ENCODE measurements at regions not wholly inside any gene's neighbourhood (a gene's known extent, or its start where the extent isn't known, plus 50 kb on each side); places are given as distances from the start of the nearest gene placed in this dataset.
"Not testable (repeated sequence)": the region's sequence is repeated elsewhere in the genome, so short reads cannot be mapped to it uniquely, and the experiment has no call there.

DNA sequence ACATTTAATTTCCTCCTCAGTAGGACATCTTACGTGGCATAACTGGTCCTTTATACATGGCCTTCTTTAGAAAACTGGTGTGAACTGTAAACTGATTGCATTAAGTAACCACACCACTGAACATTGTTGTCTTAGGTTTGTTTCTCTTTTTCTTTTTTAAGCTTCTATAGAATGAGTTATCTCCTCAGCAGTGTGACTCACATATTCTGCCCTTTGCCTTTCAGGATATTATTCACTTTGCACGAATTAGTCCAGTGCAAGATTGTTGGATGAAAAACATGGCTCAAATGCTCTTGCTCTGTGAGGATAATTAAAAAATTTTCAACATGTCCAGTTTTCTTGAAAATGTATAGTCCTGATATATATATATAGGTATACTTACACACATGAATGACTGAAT lies 147.6 kb downstream of the KBTBD8 start:
- FAIRE-seq, result no peak
- DNase-seq (ENCODE audit: insufficient read length, low spot score), result no peak

DNA sequence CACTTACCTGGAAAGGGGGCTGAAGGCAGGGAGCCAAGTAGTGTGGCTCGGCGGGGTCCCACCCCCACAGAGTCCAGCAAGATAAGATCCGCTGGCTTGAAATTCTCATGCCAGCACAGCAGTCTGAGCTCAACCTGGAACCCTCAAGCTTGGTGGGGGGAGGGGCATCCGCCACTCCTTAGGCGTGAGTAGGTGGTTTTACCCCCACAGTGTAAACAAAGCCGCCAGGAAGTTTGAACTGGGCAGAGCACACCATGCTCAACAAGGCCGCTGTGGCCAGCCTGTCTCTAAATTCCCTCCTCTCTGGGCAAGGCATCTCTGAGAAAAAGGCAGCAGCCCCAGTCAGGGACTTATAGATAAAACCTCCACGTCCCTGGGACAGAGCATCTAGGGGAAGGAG lies 156.3 kb downstream of the KBTBD8 start:
- DNase-seq (ENCODE audit: insufficient read length, low spot score) (no peak), FAIRE-seq (no peak)

DNA sequence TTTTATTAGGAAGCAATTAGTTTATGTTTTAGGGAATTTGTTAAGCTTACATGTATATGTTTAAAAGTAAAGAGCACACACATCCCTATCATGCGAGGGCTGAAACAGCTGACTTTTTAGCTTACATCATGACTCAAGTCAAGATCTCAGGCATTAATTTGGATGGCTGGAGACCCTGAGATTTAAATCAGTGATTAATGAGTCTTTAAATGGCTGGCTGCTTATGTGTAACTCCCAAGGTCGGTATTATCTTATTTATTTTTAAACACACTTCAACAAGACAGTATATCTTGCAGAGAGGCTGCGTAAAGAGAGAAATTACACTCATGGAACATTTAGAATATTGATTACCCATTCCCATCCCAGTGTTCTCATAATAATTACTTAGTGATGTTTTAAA lies 169.4 kb downstream of the KBTBD8 start:
- no peak for FAIRE-seq
- no peak for DNase-seq (ENCODE audit: insufficient read length, low spot score)

DNA sequence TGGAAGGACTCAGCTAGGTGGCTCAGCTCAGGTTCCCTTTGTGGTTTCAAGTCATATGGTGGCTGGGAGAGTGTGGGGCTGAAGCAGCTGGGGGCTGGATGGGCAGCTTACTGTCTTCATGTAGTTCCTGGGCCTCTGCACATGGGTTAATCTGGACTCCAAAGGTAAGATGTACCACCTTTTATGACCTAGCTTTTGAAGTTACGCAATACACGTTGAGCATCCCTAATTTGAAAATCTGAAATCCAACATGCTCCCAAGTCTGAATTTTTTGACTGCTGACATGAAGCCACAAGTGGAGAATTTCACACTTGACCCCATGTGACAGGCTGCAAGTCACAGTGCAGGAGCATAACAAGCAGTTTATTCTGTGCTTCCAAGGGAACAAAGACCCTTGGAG lies 173.7 kb downstream of the KBTBD8 start:
- no peak for DNase-seq (ENCODE audit: insufficient read length, low spot score)

DNA sequence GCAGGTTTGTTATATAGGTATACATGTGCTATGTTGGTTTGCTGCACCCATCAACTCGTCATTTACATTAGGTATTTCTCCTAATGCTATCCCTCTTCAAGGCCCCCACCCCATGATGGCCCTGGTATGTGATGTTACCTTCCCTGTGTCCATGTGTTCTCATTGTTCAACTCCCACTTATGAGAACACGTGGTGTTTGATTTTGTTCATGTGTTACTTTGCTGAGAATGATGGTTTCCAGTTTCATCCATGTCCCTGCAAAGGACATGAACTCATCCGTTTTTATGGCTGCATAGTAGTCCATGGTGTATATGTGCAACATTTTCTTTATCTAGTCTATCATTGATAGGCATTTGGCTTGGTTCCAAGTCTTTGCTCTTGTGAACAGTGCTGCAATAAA lies 175.0 kb downstream of the KBTBD8 start:
- not testable (repeated sequence) for FAIRE-seq; DNase-seq (ENCODE audit: insufficient read length, low spot score)

More for the DNA sequence above, 173.7 kb downstream of the KBTBD8 start:
- no peak for FAIRE-seq

- FAIRE-seq (no peak), DNase-seq (ENCODE audit: insufficient read length, low spot score) (no peak)
Observed at GRCh38 chr3:67176396-67176795, 178.3 kb downstream of the KBTBD8 start.

GRCh38 chr3:67192466-67192865 lies 194.4 kb downstream of the KBTBD8 start:
- DNase-seq (ENCODE audit: insufficient read length, low spot score) (no peak), FAIRE-seq (no peak)

GRCh38 chr3:67196677-67197076 lies 198.6 kb downstream of the KBTBD8 start:
- DNase-seq (ENCODE audit: insufficient read length, low spot score) (no peak), FAIRE-seq (no peak)

DNA sequence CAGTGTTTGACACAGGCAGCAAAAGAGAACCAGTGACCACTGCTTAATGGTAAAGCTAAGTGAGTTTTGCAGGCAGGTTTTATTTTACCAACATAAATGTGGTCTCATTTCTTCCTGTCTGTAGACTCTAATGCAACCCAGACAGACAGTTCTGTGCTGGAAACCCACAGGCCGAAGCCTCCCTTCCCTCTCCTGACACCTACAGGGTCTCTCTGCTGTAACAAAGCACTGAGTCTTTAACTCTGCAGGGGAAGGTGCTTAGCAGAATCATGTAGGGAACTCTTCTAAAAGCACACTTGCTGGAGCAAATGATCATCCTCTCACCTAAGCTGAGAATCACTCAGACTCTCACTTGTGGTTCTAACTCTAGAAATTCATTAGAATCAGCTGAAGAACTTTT lies 200.3 kb downstream of the KBTBD8 start:
- FAIRE-seq, result no peak
- DNase-seq (ENCODE audit: insufficient read length, low spot score), result no peak

DNA sequence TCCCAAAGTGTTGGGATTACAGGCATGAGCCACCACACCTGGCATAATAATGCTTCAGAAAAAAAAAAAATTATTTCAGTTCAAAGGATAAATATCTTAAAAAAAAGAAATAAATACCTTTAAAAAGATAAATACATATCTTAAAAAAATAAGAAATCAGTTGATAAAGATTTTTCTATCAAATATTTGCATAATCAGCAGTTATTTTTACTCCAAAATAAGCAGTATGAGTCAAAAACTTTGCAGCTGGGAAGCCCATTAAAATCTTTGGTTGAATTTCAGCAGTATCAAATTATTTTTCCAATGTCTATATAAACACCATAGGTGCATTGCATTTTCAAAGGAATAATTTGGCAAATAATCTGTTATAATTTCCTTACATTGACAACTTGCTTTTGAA lies 202.5 kb downstream of the KBTBD8 start:
- DNase-seq (ENCODE audit: insufficient read length, low spot score) (no peak), FAIRE-seq (no peak)

- FAIRE-seq, result no peak
- no peak for DNase-seq (ENCODE audit: insufficient read length, low spot score)
Observed at GRCh38 chr3:67201026-67201425, 202.9 kb downstream of the KBTBD8 start.

- no peak for FAIRE-seq
- no peak for DNase-seq (ENCODE audit: insufficient read length, low spot score)
Observed at GRCh38 chr3:67202053-67202452, 203.9 kb downstream of the KBTBD8 start.

- DNase-seq (ENCODE audit: insufficient read length, low spot score) (no peak), FAIRE-seq (no peak)
Observed at GRCh38 chr3:67204951-67205350, 206.8 kb downstream of the KBTBD8 start.

DNA sequence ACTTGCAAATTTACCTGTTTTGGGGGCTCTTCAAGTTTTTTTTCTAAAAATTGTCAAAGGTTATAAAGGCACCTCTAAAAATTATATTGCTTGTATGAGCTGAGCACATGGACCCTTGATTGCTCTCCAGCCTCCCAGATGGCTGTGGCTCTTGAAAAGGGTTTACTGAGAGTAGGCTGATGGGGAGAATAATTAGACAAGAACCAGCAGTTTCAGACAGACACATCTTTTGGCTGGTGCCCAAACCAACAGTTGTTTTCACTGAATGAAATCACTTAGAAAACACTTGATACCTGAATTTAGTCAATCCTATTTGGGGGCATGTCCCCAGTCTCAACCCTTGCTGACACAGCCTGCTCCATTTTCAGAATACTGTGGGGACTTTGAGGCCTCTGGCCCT lies 217.6 kb downstream of the KBTBD8 start:
- DNase-seq (ENCODE audit: insufficient read length, low spot score) (no peak), FAIRE-seq (no peak)

DNA sequence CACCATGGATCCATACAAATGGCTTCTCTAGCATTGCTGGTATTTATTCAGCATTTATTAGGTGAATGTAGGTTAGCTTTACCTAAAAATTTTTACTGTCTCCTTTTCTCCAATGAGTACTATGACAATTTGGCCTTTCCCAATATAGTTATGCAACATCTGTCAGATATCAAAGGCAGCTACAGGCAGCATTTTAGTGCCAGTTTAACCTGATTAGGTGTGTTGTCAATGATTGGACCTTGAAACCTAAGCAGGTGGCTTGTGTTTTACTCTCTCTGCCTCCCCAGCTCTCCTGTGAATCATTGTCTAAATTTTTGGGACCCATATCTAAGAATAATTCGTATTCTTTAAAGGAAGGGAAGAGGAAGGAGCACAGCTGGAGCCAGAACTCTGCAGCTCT lies 228.9 kb downstream of the KBTBD8 start:
- DNase-seq (ENCODE audit: insufficient read length, low spot score), result no peak
- FAIRE-seq, result no peak

GRCh38 chr3:67228136-67228535 lies 230.0 kb downstream of the KBTBD8 start:
- FAIRE-seq, result no peak
- no peak for DNase-seq (ENCODE audit: insufficient read length, low spot score)

DNA sequence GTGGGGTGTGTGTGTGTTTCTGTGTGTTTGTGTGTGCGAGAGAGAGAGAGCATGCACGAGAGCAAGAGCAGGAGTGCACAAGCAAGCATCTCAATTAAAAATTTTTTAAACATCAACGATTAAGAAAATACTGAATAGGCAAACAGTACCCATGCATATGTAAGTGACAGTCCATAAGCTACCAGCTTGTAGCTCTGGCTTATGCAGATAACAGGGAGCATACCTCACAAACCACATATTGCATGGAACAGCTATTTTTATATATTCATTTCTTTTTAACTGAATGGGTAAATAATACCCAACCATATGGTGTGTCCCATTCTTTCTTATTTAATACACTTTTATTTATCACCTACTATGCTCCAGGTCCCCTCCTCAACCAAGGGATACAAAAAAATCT lies 234.5 kb downstream of the KBTBD8 start:
- DNase-seq (ENCODE audit: insufficient read length, low spot score) (no peak), FAIRE-seq (no peak)

GRCh38 chr3:67239353-67239752 lies 241.2 kb downstream of the KBTBD8 start:
- no peak for FAIRE-seq
- no peak for DNase-seq (ENCODE audit: insufficient read length, low spot score)

GRCh38 chr3:67241084-67241483 lies 243.0 kb downstream of the KBTBD8 start:
- FAIRE-seq (no peak), DNase-seq (ENCODE audit: insufficient read length, low spot score) (no peak)

DNA sequence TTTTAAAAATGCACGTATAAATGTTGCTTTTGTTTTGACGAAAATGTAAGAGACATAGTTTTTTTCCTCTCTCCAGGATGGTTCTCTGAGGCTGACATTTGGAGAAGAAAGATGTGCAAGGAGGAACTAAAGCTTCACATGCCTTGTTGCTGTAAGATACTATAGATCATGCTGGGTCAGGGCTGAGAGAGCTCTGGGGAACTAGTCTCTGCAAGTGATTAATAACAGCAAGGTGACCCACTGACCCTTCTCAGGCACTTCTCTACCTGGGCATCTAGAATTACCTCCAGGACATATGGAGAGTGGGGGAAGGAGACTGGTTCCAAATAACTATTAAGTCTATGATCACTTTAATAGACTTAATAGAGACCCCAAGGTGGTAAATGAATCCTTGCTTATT lies 246.0 kb downstream of the KBTBD8 start:
- FAIRE-seq (no peak), DNase-seq (ENCODE audit: insufficient read length, low spot score) (no peak)

DNA sequence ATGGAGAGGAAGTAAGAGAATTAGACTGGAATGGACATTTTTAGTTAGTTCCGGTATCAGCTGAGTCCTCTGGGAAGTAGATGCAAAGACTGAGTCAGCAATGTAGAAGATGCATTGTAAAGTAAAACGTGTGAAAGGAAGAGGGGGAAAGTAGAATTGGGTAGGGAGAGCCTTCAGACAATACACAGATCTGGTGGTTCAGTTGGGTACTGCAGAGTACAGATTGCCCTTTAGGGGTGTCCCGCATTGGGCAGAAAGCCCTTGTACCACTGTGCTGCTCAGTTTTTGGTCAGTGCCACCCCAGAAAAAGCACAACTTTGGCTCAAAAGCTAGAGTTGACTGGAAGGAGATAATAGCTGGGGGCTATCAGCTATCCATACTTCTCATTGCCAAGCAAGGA lies 247.4 kb downstream of the KBTBD8 start:
- no peak for FAIRE-seq
- no peak for DNase-seq (ENCODE audit: insufficient read length, low spot score)

DNA sequence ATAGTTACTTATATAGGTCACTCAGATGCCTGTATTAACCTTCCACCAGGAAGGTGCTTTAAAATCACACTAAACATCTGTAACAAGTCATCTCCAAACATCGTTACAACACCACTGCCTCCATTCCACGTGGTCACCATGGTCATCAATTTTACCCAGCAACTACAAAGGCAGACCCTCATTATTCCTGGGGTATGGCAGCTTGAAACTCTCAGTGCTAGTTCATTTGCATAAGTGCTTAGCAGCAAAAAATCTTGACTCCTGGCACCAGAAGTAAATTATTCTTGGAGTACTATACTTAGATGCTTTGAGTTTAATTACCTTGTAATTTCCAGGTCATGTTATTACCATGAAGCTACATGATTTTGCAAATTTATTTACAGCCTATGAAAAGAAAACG lies 250.6 kb downstream of the KBTBD8 start:
- DNase-seq (ENCODE audit: insufficient read length, low spot score) (no peak), FAIRE-seq (no peak)

GRCh38 chr3:67252906-67253305 lies 254.8 kb downstream of the KBTBD8 start:
- FAIRE-seq; DNase-seq (ENCODE audit: insufficient read length, low spot score): not testable (repeated sequence)

Data from GM19239 (cell line).